GM13977 (cell line): ENCODE measurements at regions not wholly inside any gene's neighbourhood (a gene's known extent, or its start where the extent isn't known, plus 50 kb on each side); places are given as distances from the start of the nearest gene placed in this dataset.

ENCODE experiments used
- DNase-seq: peaks from one replicate; pipeline ENCODE4 v3.0.0; 2012; ENCODE audit warnings: low spot score
- CTCF ChIP-seq: IDR thresholded peaks from 2 replicates; pipeline ENCODE4 v1.5.1; 2012; ENCODE audit warnings: mild to moderate bottlenecking, control low read depth; ENCODE audit not compliant: insufficient read depth; ENCODE audit errors: extremely low read depth, missing control alignments
- in situ Hi-C: fragments of 300-500 bp; cut with MboI; formaldehyde crosslinking; loops from one replicate; pipeline ENCODE4 v1.12.0; 2022; ENCODE audit warnings: low sequenced_read_pairs, low pct_unique_long_range_greater_than_20kb, mixed read lengths, inconsistent platforms; ENCODE audit not compliant: unreplicated experiment

- no peak for TF ChIP-seq CTCF
- in situ Hi-C loops, result no loop called here
Measured at GRCh38 chr7:49074538-49074937, 150.2 kb downstream of the CDC14C start.

GRCh38 chr7:49080896-49081475 lies 156.6 kb downstream of the CDC14C start:
- TF ChIP-seq CTCF, result no peak
- in situ Hi-C loops, result no loop called here
- no peak for DNase-seq

More at GRCh38 chr7:49074538-49074937, 150.2 kb downstream of the CDC14C start:
- DNase-seq, result no peak

- in situ Hi-C loops, result no loop called here
- no peak for TF ChIP-seq CTCF
- DNase-seq, result no peak
Measured at GRCh38 chr7:49088017-49088416, 163.7 kb downstream of the CDC14C start.

GRCh38 chr7:49089717-49090116 lies 165.4 kb downstream of the CDC14C start:
- in situ Hi-C loops, result no loop called here
- no peak for DNase-seq
- TF ChIP-seq CTCF, result no peak

- TF ChIP-seq CTCF, result no peak
- in situ Hi-C loops, result no loop called here
- DNase-seq, result no peak
Measured at GRCh38 chr7:49091089-49091488, 166.7 kb downstream of the CDC14C start.

- DNase-seq, result no peak
- no peak for TF ChIP-seq CTCF
- in situ Hi-C loops, result no loop called here
Measured at GRCh38 chr7:49091519-49091918, 167.2 kb downstream of the CDC14C start.

GRCh38 chr7:49093218-49093617 lies 168.9 kb downstream of the CDC14C start:
- no peak for TF ChIP-seq CTCF
- DNase-seq, result no peak
- in situ Hi-C loops, result no loop called here
